GM23338 (cell line): ENCODE measurements at regions not wholly inside any gene's neighbourhood (a gene's known extent, or its start where the extent isn't known, plus 50 kb on each side); places are given as distances from the start of the nearest gene placed in this dataset.

Experiments used
- ATAC-seq: fragments of 200-7000 bp; cut with Tn5 transposase; 3 replicates; pipeline ENCODE4 v1.9.1; 2020
- DNase-seq: peaks from one replicate; pipeline ENCODE4 v3.0.0-alpha.2; 2015; ENCODE audit warnings: low spot score
- H2AFZ ChIP-seq: fragments of 200-600 bp; sonication (generic); 2 replicates; pipeline ENCODE4 v1.8.0; 2016; ENCODE audit warnings: antibody characterized with exemption, mild to moderate bottlenecking, moderate library complexity
- H3F3A ChIP-seq: fragments of 200-600 bp; sonication (generic); replicated peaks from 2 replicates; pipeline ENCODE4 v1.8.0; 2017; ENCODE audit warnings: antibody characterized with exemption, mixed run types, low read depth
- H3K27ac ChIP-seq: fragments of 200-600 bp; sonication (generic); 2 replicates; pipeline ENCODE4 v1.6.1; 2016; ENCODE audit warnings: low read depth
- H3K27me3 ChIP-seq: fragments of 200-600 bp; sonication (generic); 2 replicates; pipeline ENCODE4 v1.8.0; 2016; ENCODE audit warnings: mild to moderate bottlenecking, mixed run types, moderate library complexity; ENCODE audit not compliant: insufficient read depth
- H3K36me3 ChIP-seq: fragments of 200-600 bp; sonication (generic); 2 replicates; pipeline ENCODE4 v1.8.0; 2016; ENCODE audit warnings: mild to moderate bottlenecking; ENCODE audit not compliant: insufficient read depth
- H3K4me1 ChIP-seq: fragments of 200-600 bp; sonication (generic); 2 replicates; pipeline ENCODE4 v1.8.0; 2016; ENCODE audit warnings: mild to moderate bottlenecking, moderate library complexity; ENCODE audit not compliant: insufficient read depth
- H3K4me2 ChIP-seq: fragments of 200-600 bp; sonication (generic); 2 replicates; pipeline ENCODE4 v1.7.1; 2017; ENCODE audit warnings: mixed run types
- H3K4me3 ChIP-seq: fragments of 200-600 bp; sonication (generic); 2 replicates; pipeline ENCODE4 v1.6.1; 2016; ENCODE audit warnings: mixed run types
- H3K79me2 ChIP-seq: fragments of 200-600 bp; sonication (generic); replicated peaks from 2 replicates; pipeline ENCODE4 v1.8.0; 2017; ENCODE audit warnings: mild to moderate bottlenecking; ENCODE audit not compliant: insufficient read depth
- H3K9me2 ChIP-seq: fragments of 200-600 bp; sonication (generic); 2 replicates; pipeline ENCODE4 v1.8.0; 2017; ENCODE audit not compliant: insufficient read depth
- H4K20me1 ChIP-seq: fragments of 200-600 bp; sonication (generic); replicated peaks from 2 replicates; pipeline ENCODE4 v1.8.0; 2017; ENCODE audit warnings: mild to moderate bottlenecking; ENCODE audit not compliant: insufficient read depth
- H3K27ac Mint-ChIP-seq: 2 replicates; pipeline ENCODE4 v1.8.0; 2020; ENCODE audit warnings: inconsistent platforms, mild to moderate bottlenecking, moderate library complexity, mixed read lengths
- H3K27me3 Mint-ChIP-seq: 3 replicates; pipeline ENCODE4 v1.8.0; 2022; ENCODE audit warnings: low read depth, mild to moderate bottlenecking, moderate library complexity, mixed read lengths, inconsistent platforms; ENCODE audit not compliant: insufficient read depth, poor library complexity
- H3K36me3 Mint-ChIP-seq: 3 replicates; pipeline ENCODE4 v1.8.0; 2021; ENCODE audit warnings: low read depth, mild to moderate bottlenecking, inconsistent platforms, moderate library complexity, mixed read lengths
- H3K4me1 Mint-ChIP-seq: 3 replicates; pipeline ENCODE4 v1.8.0; 2020; ENCODE audit warnings: mild to moderate bottlenecking, inconsistent platforms, mixed read lengths
- H3K4me3 Mint-ChIP-seq: 3 replicates; pipeline ENCODE4 v1.8.0; 2021; ENCODE audit warnings: moderate library complexity, mild to moderate bottlenecking, inconsistent platforms, mixed read lengths
- H3K9me3 Mint-ChIP-seq: 3 replicates; pipeline ENCODE4 v1.8.0; 2020; ENCODE audit warnings: moderate library complexity, mild to moderate bottlenecking, inconsistent platforms, mixed read lengths
- CREB1 ChIP-seq: fragments of 250-450 bp; sonication (Bioruptor Pico); IDR thresholded peaks from 2 replicates; pipeline ENCODE4 v1.5.0; 2020; ENCODE audit warnings: low read depth, mild to moderate bottlenecking, moderate library complexity
- EZH2 ChIP-seq: fragments of 200-600 bp; sonication (generic); IDR thresholded peaks from one replicate; pipeline ENCODE4 v1.8.0; 2017; ENCODE audit warnings: antibody characterized with exemption, mild to moderate bottlenecking, low read depth; ENCODE audit not compliant: unreplicated experiment
- NANOG ChIP-seq: IDR thresholded peaks from 2 replicates; pipeline ENCODE4 v1.6.1; 2016; ENCODE audit warnings: antibody characterized with exemption, borderline replicate concordance
- REST ChIP-seq: IDR thresholded peaks from one replicate; pipeline ENCODE4 v1.6.1; 2018; ENCODE audit warnings: antibody characterized with exemption; ENCODE audit not compliant: unreplicated experiment
- STAT1 ChIP-seq: IDR thresholded peaks from one replicate; pipeline ENCODE4 v1.6.1; 2016; ENCODE audit warnings: antibody characterized with exemption; ENCODE audit not compliant: unreplicated experiment
- ZNF114 ChIP-seq: fragments of 250-450 bp; sonication (Bioruptor Pico); IDR thresholded peaks from 2 replicates; pipeline ENCODE4 v1.5.0; 2020; ENCODE audit warnings: mild to moderate bottlenecking, moderate library complexity
- TF ChIP-seq, protein P1 (sequence below): IDR thresholded peaks from 2 replicates; pipeline ENCODE4 v1.6.1; 2016; ENCODE audit warnings: antibody characterized with exemption
- TF ChIP-seq, protein P2 (sequence below), 2 experiments: fragments of 200-600 bp in 1 of 2; sonication (generic) in 1 of 2; conservative IDR thresholded peaks; 2 replicates each; pipeline versions ENCODE4 v1.5.1 to v1.6.1; 2016 to 2017; ENCODE audit warnings: antibody characterized with exemption in 2 of 2, low read depth in 2 of 2, mild to moderate bottlenecking in 2 of 2, moderate library complexity in 1 of 2

DNA sequence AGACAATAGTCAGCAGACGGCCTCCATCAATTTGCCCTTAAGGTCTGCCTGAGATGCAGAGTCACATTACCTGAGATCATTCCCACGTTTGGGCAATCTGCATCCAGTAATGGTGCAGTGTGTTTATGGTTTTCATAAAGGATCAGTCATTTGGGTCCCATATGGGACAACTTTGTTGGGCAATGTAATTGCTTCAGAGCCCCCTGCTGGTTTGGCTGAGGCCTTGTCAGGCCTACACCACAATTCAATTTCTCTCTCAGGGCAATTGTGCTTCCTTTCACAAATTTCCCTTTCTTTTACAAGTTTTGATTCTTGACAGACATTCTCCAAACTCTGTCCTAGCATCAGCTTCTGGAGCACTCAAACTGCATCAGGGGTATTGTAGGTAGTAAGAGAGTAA is 191.2 kb upstream of the SSTR1 start:
- H3K36me3 ChIP-seq = peaks cover 21% of the 10 kb centered on the region
- H3K36me3 Mint-ChIP-seq = peaks cover 32% of the 10 kb centered on the region
- H3K27me3 ChIP-seq = no peaks in the 10 kb centered on the region
- H3K4me3 Mint-ChIP-seq = no peak overlapping the region
- H3K27ac ChIP-seq = no peak overlapping the region
- H3K27ac Mint-ChIP-seq = no peak overlapping the region
- H3K4me3 ChIP-seq = no peak overlapping the region
- H3K4me1 Mint-ChIP-seq = no peaks in the 10 kb centered on the region; the same call in 2 of the 3 replicates
- H3K79me2 ChIP-seq = no peaks in the 10 kb centered on the region
- H4K20me1 ChIP-seq = no peaks in the 10 kb centered on the region
- H2AFZ ChIP-seq = no peak overlapping the region
- DNase-seq (peak; percentile 45), ATAC-seq (no peak)
- H3K9me2 ChIP-seq = peaks cover 3% of the 10 kb centered on the region; the same call in 1 of the 2 replicates
- 0 out of 2 replicates have a peak, but pooled peaks cover 2% of the 10 kb centered on the region for H3F3A ChIP-seq
- peaks cover 2% of the 10 kb centered on the region for H3K27me3 Mint-ChIP-seq
- no peak overlapping the region for H3K4me2 ChIP-seq
- no peaks in the 10 kb centered on the region for H3K4me1 ChIP-seq
- H3K9me3 Mint-ChIP-seq = peaks cover 37% of the 10 kb centered on the region
- TF ChIP-seq, protein P1, sequence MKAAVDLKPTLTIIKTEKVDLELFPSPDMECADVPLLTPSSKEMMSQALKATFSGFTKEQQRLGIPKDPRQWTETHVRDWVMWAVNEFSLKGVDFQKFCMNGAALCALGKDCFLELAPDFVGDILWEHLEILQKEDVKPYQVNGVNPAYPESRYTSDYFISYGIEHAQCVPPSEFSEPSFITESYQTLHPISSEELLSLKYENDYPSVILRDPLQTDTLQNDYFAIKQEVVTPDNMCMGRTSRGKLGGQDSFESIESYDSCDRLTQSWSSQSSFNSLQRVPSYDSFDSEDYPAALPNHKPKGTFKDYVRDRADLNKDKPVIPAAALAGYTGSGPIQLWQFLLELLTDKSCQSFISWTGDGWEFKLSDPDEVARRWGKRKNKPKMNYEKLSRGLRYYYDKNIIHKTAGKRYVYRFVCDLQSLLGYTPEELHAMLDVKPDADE = no peak
- TF ChIP-seq, protein P2, sequence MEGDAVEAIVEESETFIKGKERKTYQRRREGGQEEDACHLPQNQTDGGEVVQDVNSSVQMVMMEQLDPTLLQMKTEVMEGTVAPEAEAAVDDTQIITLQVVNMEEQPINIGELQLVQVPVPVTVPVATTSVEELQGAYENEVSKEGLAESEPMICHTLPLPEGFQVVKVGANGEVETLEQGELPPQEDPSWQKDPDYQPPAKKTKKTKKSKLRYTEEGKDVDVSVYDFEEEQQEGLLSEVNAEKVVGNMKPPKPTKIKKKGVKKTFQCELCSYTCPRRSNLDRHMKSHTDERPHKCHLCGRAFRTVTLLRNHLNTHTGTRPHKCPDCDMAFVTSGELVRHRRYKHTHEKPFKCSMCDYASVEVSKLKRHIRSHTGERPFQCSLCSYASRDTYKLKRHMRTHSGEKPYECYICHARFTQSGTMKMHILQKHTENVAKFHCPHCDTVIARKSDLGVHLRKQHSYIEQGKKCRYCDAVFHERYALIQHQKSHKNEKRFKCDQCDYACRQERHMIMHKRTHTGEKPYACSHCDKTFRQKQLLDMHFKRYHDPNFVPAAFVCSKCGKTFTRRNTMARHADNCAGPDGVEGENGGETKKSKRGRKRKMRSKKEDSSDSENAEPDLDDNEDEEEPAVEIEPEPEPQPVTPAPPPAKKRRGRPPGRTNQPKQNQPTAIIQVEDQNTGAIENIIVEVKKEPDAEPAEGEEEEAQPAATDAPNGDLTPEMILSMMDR (conservative IDR thresholded peaks at IDR 0.05; ENCODE audit: low read depth in 2 of 2) = peak; percentile 58 to 59
- TF ChIP-seq STAT1 = no peak
- no peak for TF ChIP-seq ZNF114 (CRISPR knock-in tag)

DNA sequence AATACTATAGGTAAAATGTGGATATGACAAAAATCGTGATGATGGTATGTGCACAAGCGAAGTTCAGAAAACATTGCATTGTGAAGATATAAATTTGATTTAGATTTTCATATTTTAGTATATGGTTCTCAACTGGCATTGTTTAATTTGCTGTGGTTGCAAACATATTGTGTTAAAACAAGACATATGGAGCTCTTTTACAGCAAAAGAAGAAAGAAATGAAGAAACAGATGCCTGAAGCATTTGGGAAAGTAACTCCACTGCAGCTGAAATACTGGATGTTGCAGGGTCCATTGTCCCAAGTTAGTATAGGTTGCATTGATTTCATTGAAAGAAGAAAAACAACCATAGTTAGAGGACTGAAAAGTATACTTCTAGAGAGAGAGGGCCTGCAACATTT is 185.8 kb upstream of the SSTR1 start:
- Histone ChIP-seq H3K27me3 (no peaks in the 10 kb centered on the region), H3K27ac (no peak overlapping the region), H4K20me1 (no peaks in the 10 kb centered on the region), H2AFZ (no peak overlapping the region), H3K79me2 (no peaks in the 10 kb centered on the region), H3K9me2 (no peaks in the 10 kb centered on the region; the same call in 1 of the 2 replicates), H3K4me2 (no peak overlapping the region), H3K4me3 (no peak overlapping the region), H3F3A (no peaks in the 10 kb centered on the region), H3K36me3 (no peaks in the 10 kb centered on the region), H3K4me1 (0 out of 2 replicates have a peak, but pooled peaks cover 5% of the 10 kb centered on the region)
- ATAC-seq (no peak), DNase-seq (no peak)
- Mint-ChIP-seq H3K4me3 (no peak overlapping the region), H3K4me1 (peaks cover 4% of the 10 kb centered on the region; the same call in 2 of the 3 replicates), H3K27me3 (no peaks in the 10 kb centered on the region), H3K27ac (no peak overlapping the region), H3K36me3 (peaks cover 10% of the 10 kb centered on the region; the same call in 2 of the 3 replicates), H3K9me3 (peaks cover 14% of the 10 kb centered on the region)
- TF ChIP-seq EZH2 = no peak
- TF ChIP-seq CREB1 (CRISPR knock-in tag) = no peak
- TF ChIP-seq NANOG = no peak

- no peaks in the 10 kb centered on the region for H3K27me3 ChIP-seq
- TF ChIP-seq CREB1 (CRISPR knock-in tag) (no peak), NANOG (no peak), ZNF114 (CRISPR knock-in tag) (no peak), EZH2 (no peak), REST (no peak)
- TF ChIP-seq, protein P1 = no peak
Measured at GRCh38 chr14:38022775-38023174, 184.9 kb upstream of the SSTR1 start.

More at GRCh38 chr14:38022775-38023174, 184.9 kb upstream of the SSTR1 start:
- Histone ChIP-seq H3K79me2 (no peaks in the 10 kb centered on the region), H2AFZ (0 out of 2 replicates have a peak overlapping the region, but pooled peaks have one; percentile 74), H3K27ac (no peak overlapping the region), H3F3A (no peaks in the 10 kb centered on the region), H3K4me1 (0 out of 2 replicates have a peak, but pooled peaks cover 5% of the 10 kb centered on the region), H3K4me3 (no peak overlapping the region), H4K20me1 (no peaks in the 10 kb centered on the region), H3K9me2 (no peaks in the 10 kb centered on the region; the same call in 1 of the 2 replicates), H3K4me2 (no peak overlapping the region), H3K36me3 (no peaks in the 10 kb centered on the region)
- ATAC-seq (no peak), DNase-seq (no peak)
- Mint-ChIP-seq H3K4me1 (peaks cover 4% of the 10 kb centered on the region; the same call in 2 of the 3 replicates), H3K27me3 (no peaks in the 10 kb centered on the region), H3K36me3 (peaks cover 10% of the 10 kb centered on the region; the same call in 2 of the 3 replicates), H3K27ac (no peak overlapping the region), H3K9me3 (peaks cover 14% of the 10 kb centered on the region), H3K4me3 (no peak overlapping the region)
